Uterus (tissue), 2 donors: ENCODE measurements at regions not wholly inside any gene's neighbourhood (a gene's known extent, or its start where the extent isn't known, plus 50 kb on each side); places are given as distances from the start of the nearest gene placed in this dataset.
"Not testable (repeated sequence)": the region's sequence is repeated elsewhere in the genome, so short reads cannot be mapped to it uniquely, and the experiment has no call there.

Experiments
- CTCF ChIP-seq, 4 experiments: fragments of 200-600 bp in 2 of 4; fragments of 450-650 bp in 2 of 4; sonication (generic) in 2 of 4; IDR thresholded peaks; one replicate each; pipeline ENCODE4 v1.5.1; 2016 to 2019; ENCODE audit warnings: antibody characterized with exemption in 4 of 4, mild to moderate bottlenecking in 2 of 4, moderate library complexity in 1 of 4
- POLR2A ChIP-seq, 2 donors: fragments of 450-650 bp; IDR thresholded peaks; one replicate each; pipeline ENCODE4 v1.6.1; 2016; ENCODE audit warnings: antibody characterized with exemption in 2 of 2, mild to moderate bottlenecking in 1 of 2, moderate library complexity in 1 of 2

DNA sequence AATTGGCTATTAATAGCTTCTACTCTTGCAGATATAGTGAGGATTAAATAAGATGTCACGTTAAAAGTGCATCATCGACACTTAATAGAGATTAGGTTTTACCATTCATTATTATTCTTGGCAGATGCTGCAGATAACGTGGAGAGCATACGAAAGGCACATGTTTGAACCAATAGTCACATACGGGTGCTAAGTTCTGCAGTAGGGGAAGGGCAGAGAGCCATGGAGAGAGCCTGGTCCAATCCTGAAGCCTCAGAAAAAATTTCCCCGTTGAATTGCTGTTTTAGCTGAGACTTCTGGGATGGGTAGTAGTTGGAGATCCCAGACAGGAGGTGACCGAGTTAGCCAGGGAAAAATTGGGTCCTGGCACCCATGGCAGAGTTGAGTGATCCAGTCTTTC, 72.4 kb upstream of the KRTAP5-11 start:
- TF ChIP-seq CTCF, POLR2A (IDR thresholded peaks at IDR 0.05): not testable (repeated sequence)
